ENCODE measurements at regions not wholly inside any gene's neighbourhood (a gene's known extent, or its start where the extent isn't known, plus 50 kb on each side); places are given as distances from the start of the nearest gene placed in this dataset.

DNA sequence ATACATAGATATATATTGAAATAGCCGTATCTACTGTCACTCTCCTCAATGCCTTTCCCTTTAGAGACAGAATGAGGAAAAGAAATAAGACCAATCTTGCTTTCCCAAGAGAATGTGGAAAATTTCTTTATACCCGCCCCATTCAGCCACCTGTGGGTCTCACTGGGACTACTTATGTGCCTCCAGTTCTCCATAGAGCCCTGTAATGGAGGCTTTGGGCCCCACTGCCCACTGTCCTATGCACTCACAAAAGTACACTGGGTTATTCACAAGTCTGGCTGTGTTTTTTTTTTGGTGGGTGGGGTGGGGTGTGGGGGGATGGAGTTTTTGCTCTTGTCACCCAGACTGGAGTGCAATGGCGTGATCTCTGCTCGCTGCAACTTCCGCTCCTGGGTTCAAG, 70.4 kb upstream of the ELOVL6 start:
- no peak overlapping the region for H3K4me3 ChIP-seq (ENCODE audit: low read depth, low read length)
- no peak for DNase-seq (ENCODE audit: low read depth)
- TF ChIP-seq, protein P1, sequence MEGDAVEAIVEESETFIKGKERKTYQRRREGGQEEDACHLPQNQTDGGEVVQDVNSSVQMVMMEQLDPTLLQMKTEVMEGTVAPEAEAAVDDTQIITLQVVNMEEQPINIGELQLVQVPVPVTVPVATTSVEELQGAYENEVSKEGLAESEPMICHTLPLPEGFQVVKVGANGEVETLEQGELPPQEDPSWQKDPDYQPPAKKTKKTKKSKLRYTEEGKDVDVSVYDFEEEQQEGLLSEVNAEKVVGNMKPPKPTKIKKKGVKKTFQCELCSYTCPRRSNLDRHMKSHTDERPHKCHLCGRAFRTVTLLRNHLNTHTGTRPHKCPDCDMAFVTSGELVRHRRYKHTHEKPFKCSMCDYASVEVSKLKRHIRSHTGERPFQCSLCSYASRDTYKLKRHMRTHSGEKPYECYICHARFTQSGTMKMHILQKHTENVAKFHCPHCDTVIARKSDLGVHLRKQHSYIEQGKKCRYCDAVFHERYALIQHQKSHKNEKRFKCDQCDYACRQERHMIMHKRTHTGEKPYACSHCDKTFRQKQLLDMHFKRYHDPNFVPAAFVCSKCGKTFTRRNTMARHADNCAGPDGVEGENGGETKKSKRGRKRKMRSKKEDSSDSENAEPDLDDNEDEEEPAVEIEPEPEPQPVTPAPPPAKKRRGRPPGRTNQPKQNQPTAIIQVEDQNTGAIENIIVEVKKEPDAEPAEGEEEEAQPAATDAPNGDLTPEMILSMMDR (IDR thresholded peaks at IDR 0.05; ENCODE audit: insufficient read depth, low read depth, low read length), result no peak

DNA sequence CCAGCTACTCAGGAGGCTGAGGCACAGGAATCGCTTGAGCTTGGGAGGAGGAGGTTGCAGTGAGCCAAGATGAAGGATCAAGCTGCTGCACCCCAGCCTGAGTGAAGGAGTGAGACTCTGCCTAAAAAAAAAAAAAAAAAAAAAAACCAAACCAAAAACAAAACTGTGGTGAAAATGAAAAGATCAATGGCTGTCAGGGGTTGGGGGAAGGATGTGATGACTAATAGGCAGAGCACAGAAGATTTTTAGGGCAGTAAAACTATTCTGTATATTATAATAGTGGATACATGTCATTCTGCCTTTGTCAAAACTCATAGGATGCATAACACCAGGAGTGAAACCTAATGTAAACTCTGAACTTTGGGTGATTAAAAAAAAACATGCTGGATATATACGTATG, 69.9 kb upstream of the ELOVL6 start:
- H3K4me3 ChIP-seq (ENCODE audit: low read depth, low read length), result no peak overlapping the region
- TF ChIP-seq, protein P1 (IDR thresholded peaks at IDR 0.05; ENCODE audit: insufficient read depth, low read depth, low read length), result no peak

DNA sequence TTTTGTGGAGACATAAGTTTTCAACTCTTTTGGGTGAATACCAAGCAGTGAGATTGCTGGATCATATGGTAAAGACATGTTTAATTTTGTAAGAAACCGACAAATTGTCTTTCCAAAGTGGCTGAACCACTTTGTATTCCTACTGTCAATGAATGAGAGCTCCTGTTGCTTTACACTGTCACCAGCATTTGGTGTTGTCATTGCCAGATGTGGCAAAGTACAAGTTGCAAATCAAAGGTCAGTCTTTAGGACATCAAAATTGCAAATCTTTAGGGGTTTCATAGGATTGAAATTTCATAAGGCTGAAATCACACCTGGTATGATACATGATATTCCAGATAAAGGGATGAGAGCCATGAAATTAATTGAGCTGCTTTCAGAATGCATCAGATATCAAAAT, 67.7 kb upstream of the ELOVL6 start:
- TF ChIP-seq, protein P1 (IDR thresholded peaks at IDR 0.05; ENCODE audit: insufficient read depth, low read depth, low read length), result no peak
- no peak for DNase-seq (ENCODE audit: low read depth)
- H3K4me3 ChIP-seq (ENCODE audit: low read depth, low read length), result no peak overlapping the region

More for the DNA sequence above, 69.9 kb upstream of the ELOVL6 start:
- DNase-seq (ENCODE audit: low read depth), result no peak

DNA sequence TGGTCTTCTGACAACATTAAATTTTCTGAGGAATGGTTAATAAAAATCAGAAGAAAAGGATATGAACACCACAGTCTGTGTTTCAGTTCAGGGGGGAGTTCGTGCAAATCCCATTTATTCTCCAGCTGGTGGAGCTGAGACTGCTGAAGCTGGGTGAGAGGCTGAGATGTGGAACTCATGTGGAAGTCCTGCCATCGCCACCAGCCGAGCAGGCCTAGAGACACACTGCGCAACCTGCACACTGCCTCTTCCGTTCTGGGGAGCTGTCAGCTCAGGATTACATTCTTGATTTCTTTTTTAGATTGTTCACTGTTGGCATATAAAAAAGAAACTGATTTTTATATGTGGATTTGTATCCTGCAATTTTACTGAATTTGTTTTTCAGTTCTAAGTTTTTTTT, 66.6 kb upstream of the ELOVL6 start:
- no peak for DNase-seq (ENCODE audit: low read depth)
- no peak overlapping the region for H3K4me3 ChIP-seq (ENCODE audit: low read depth, low read length)
- TF ChIP-seq, protein P1 (IDR thresholded peaks at IDR 0.05; ENCODE audit: insufficient read depth, low read depth, low read length), result no peak

DNA sequence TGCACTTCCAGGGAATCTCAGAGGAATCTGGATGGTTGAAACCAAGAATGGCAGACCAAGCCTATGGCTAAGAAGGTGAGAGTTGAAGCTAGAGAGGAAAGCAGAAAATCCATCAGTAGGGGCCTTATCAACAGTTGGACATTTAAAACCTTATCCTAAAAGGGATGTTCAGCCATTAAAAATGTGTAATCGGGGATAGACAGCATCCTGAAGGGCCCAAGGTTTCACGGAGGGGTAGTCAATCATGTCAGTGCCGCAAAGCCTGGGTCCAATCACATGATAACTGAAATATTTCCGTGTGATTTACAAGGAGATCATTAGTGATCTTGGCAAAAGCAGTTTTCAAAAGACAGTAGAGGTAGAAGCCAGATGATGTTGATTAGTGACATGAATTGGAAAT, 61.9 kb upstream of the ELOVL6 start:
- H3K4me3 ChIP-seq (ENCODE audit: low read depth, low read length), result no peak overlapping the region
- TF ChIP-seq, protein P1 (IDR thresholded peaks at IDR 0.05; ENCODE audit: insufficient read depth, low read depth, low read length), result no peak
- no peak for DNase-seq (ENCODE audit: low read depth)

DNA sequence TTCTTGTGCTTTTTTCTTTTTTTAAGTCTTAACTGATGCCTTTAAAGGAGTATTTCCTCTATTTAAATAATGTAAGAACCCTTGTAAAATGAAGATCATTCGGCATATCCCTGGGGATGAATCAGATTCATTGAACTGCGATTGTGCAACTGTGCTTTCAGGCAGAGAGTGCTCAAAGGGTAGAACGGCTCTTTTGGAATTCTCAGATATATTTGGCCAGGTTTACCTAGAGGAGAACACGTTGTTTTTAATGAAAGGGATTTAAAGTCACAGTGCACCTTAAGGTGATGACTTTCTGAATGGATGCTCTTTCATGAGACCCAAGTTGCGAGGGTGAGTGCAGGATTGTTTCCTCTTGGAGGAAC, 51.6 kb upstream of the ELOVL6 start:
- TF ChIP-seq, protein P1 (IDR thresholded peaks at IDR 0.05; ENCODE audit: insufficient read depth, low read depth, low read length), result no peak
- H3K4me3 ChIP-seq (ENCODE audit: low read depth, low read length), result no peak overlapping the region
- DNase-seq (ENCODE audit: low read depth), result no peak

DNA sequence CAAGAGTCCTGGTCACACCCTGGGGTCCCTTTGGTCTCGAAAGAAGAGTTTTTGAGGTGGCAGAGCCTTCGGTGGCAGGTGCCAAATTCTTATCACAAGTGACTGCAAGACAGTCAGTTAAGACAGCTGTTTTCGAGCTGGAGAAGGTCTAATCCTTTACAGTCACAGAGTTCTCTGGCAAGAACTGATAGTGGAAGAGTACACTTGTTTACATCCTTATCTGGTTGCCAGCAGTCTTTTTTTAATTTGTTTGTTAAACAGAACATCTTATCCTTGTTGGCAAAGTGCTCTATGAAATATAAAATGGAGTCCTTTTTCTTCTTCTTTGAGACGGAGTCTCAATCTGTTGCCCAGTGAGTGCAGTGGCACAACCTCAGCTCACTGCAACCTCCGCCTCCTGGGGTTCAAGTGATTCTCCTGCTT, 50.4 kb upstream of the ELOVL6 start:
- H3K4me3 ChIP-seq (ENCODE audit: low read depth, low read length), result no peak overlapping the region
- no peak for DNase-seq (ENCODE audit: low read depth)
- TF ChIP-seq, protein P1 (IDR thresholded peaks at IDR 0.05; ENCODE audit: insufficient read depth, low read depth, low read length), result no peak
